Fibroblast of the aortic adventitia (primary cell): ENCODE measurements at regions not wholly inside any gene's neighbourhood (a gene's known extent, or its start where the extent isn't known, plus 50 kb on each side); places are given as distances from the start of the nearest gene placed in this dataset.
A peak's percentile ranks its signal among the peaks of the same experiment; 100 is the strongest.

Experiments
- DNase-seq: peaks from one replicate; pipeline ENCODE4 v3.0.0-alpha.2; 2010; ENCODE audit warnings: low read depth
- H3K4me3 ChIP-seq: 2 replicates; pipeline ENCODE4 v1.5.1; 2011; ENCODE audit warnings: low read depth, mild to moderate bottlenecking, control low read depth, low read length, moderate library complexity
- CTCF ChIP-seq: IDR thresholded peaks from 2 replicates; pipeline ENCODE4 v1.5.1; 2011; ENCODE audit warnings: mild to moderate bottlenecking, low read length, control low read depth, inconsistent platforms; ENCODE audit not compliant: insufficient read depth

GRCh38 chr9:80185112-80185738, 613.5 kb downstream of the TLE4 start:
- DNase-seq: no peak
- no peak overlapping the region for H3K4me3 ChIP-seq
- no peak for TF ChIP-seq CTCF

- H3K4me3 ChIP-seq: no peak overlapping the region
- DNase-seq: no peak
- no peak for TF ChIP-seq CTCF
These were observed 606.2 kb downstream of the TLE4 start for GRCh38 chr9:80177949-80178480.

- DNase-seq: peak; percentile 58
- peak; percentile 77 for TF ChIP-seq CTCF
These were observed 603.8 kb downstream of the TLE4 start for GRCh38 chr9:80175286-80176150.

GRCh38 chr9:80163889-80164288, 592.1 kb downstream of the TLE4 start:
- no peak overlapping the region for H3K4me3 ChIP-seq
- DNase-seq: no peak
- TF ChIP-seq CTCF: no peak

More at GRCh38 chr9:80175286-80176150, 603.8 kb downstream of the TLE4 start:
- no peak overlapping the region for H3K4me3 ChIP-seq

- TF ChIP-seq CTCF: no peak
- no peak overlapping the region for H3K4me3 ChIP-seq
- no peak for DNase-seq
These were observed 586.9 kb downstream of the TLE4 start for GRCh38 chr9:80158554-80159170.

- H3K4me3 ChIP-seq: no peak overlapping the region
- TF ChIP-seq CTCF: no peak
- DNase-seq: no peak
These were observed 586.4 kb downstream of the TLE4 start for GRCh38 chr9:80158131-80158530.
